ENCODE measurements at regions not wholly inside any gene's neighbourhood (a gene's known extent, or its start where the extent isn't known, plus 50 kb on each side); places are given as distances from the start of the nearest gene placed in this dataset.

- H3K4me3 ChIP-seq (ENCODE audit: low read length), result no peak overlapping the region
- no peaks in the 10 kb centered on the region for H3K4me1 ChIP-seq (ENCODE audit: control insufficient read depth, low read length)
- no peaks in the 10 kb centered on the region for H3K79me2 ChIP-seq (ENCODE audit: control insufficient read depth, low read length)
Measured at GRCh38 chr11:96447208-96448110, 57.6 kb downstream of the JRKL start.

GRCh38 chr11:96448225-96448624 lies 58.4 kb downstream of the JRKL start:
- Histone ChIP-seq H3K9me2 (replicated peaks; ENCODE audit: control insufficient read depth, low read length) (no peaks in the 10 kb centered on the region), H3K27me3 (ENCODE audit: control insufficient read depth, low read length) (peaks cover 16% of the 10 kb centered on the region), H3K36me3 (ENCODE audit: control insufficient read depth, low read length) (no peaks in the 10 kb centered on the region), H3K27ac (ENCODE audit: low read depth, low read length) (no peak overlapping the region), H4K20me1 (ENCODE audit: control insufficient read depth, insufficient read depth, low read depth, low read length) (no peaks in the 10 kb centered on the region), H3K9me3 (ENCODE audit: control insufficient read depth, insufficient read depth, low read length) (no peaks in the 10 kb centered on the region), H3K4me2 (ENCODE audit: low read length) (no peak overlapping the region), H3K4me1 (ENCODE audit: control insufficient read depth, low read length) (no peaks in the 10 kb centered on the region), H3F3A (ENCODE audit: control insufficient read depth, insufficient read depth) (no peaks in the 10 kb centered on the region), H3K79me2 (ENCODE audit: control insufficient read depth, low read length) (no peaks in the 10 kb centered on the region), H3K4me3 (ENCODE audit: low read length) (no peak overlapping the region)
- TF ChIP-seq EZH2phosphoT487 (IDR thresholded peaks at IDR 0.05; ENCODE audit: borderline replicate concordance, low read length), result no peak

More at GRCh38 chr11:96447208-96448110, 57.6 kb downstream of the JRKL start:
- H3F3A ChIP-seq (ENCODE audit: control insufficient read depth, insufficient read depth), result no peaks in the 10 kb centered on the region
- no peaks in the 10 kb centered on the region for H3K36me3 ChIP-seq (ENCODE audit: control insufficient read depth, low read length)
- no peaks in the 10 kb centered on the region for H3K9me3 ChIP-seq (ENCODE audit: control insufficient read depth, insufficient read depth, low read length)
- H3K4me2 ChIP-seq (ENCODE audit: low read length), result no peak overlapping the region
- H4K20me1 ChIP-seq (ENCODE audit: control insufficient read depth, insufficient read depth, low read depth, low read length), result no peaks in the 10 kb centered on the region
- no peak overlapping the region for H3K27ac ChIP-seq (ENCODE audit: low read depth, low read length)
- peaks cover 16% of the 10 kb centered on the region for H3K27me3 ChIP-seq (ENCODE audit: control insufficient read depth, low read length)
- no peaks in the 10 kb centered on the region for H3K9me2 ChIP-seq (replicated peaks; ENCODE audit: control insufficient read depth, low read length)
- TF ChIP-seq EZH2phosphoT487 (IDR thresholded peaks at IDR 0.05; ENCODE audit: borderline replicate concordance, low read length) (no peak), CTCF (IDR thresholded peaks at IDR 0.05; ENCODE audit: low read depth, low read length, poor library complexity, severe bottlenecking) (no peak)

- no peak for TF ChIP-seq EZH2phosphoT487 (IDR thresholded peaks at IDR 0.05; ENCODE audit: borderline replicate concordance, low read length)
- TF ChIP-seq CTCF (IDR thresholded peaks at IDR 0.05; ENCODE audit: low read depth, low read length, poor library complexity, severe bottlenecking), result no peak
- H3K4me1 ChIP-seq (ENCODE audit: control insufficient read depth, low read length), result no peaks in the 10 kb centered on the region
- no peak overlapping the region for H3K4me3 ChIP-seq (ENCODE audit: low read length)
- H3K4me2 ChIP-seq (ENCODE audit: low read length), result no peak overlapping the region
- H3K36me3 ChIP-seq (ENCODE audit: control insufficient read depth, low read length), result no peaks in the 10 kb centered on the region
- H3K27ac ChIP-seq (ENCODE audit: low read depth, low read length), result no peak overlapping the region
- H3K9me3 ChIP-seq (ENCODE audit: control insufficient read depth, insufficient read depth, low read length), result no peaks in the 10 kb centered on the region
- no peaks in the 10 kb centered on the region for H3K9me2 ChIP-seq (replicated peaks; ENCODE audit: control insufficient read depth, low read length)
- no peaks in the 10 kb centered on the region for H3F3A ChIP-seq (ENCODE audit: control insufficient read depth, insufficient read depth)
- no peaks in the 10 kb centered on the region for H3K79me2 ChIP-seq (ENCODE audit: control insufficient read depth, low read length)
- H3K27me3 ChIP-seq (ENCODE audit: control insufficient read depth, low read length), result peaks cover 6% of the 10 kb centered on the region; the same call in 1 of the 2 replicates
- no peaks in the 10 kb centered on the region for H4K20me1 ChIP-seq (ENCODE audit: control insufficient read depth, insufficient read depth, low read depth, low read length)
Measured at GRCh38 chr11:96456111-96456510, 66.3 kb downstream of the JRKL start.

- H3K4me3 ChIP-seq (ENCODE audit: low read length), result no peak overlapping the region
- no peaks in the 10 kb centered on the region for H3F3A ChIP-seq (ENCODE audit: control insufficient read depth, insufficient read depth)
- H3K4me1 ChIP-seq (ENCODE audit: control insufficient read depth, low read length), result no peaks in the 10 kb centered on the region
- H4K20me1 ChIP-seq (ENCODE audit: control insufficient read depth, insufficient read depth, low read depth, low read length), result no peaks in the 10 kb centered on the region
- H3K9me2 ChIP-seq (replicated peaks; ENCODE audit: control insufficient read depth, low read length), result no peaks in the 10 kb centered on the region
- no peaks in the 10 kb centered on the region for H3K36me3 ChIP-seq (ENCODE audit: control insufficient read depth, low read length)
- no peaks in the 10 kb centered on the region for H3K79me2 ChIP-seq (ENCODE audit: control insufficient read depth, low read length)
- H3K27me3 ChIP-seq (ENCODE audit: control insufficient read depth, low read length), result no peaks in the 10 kb centered on the region
- H3K27ac ChIP-seq (ENCODE audit: low read depth, low read length), result no peak overlapping the region
- TF ChIP-seq CTCF (IDR thresholded peaks at IDR 0.05; ENCODE audit: low read depth, low read length, poor library complexity, severe bottlenecking) (no peak), EZH2phosphoT487 (IDR thresholded peaks at IDR 0.05; ENCODE audit: borderline replicate concordance, low read length) (no peak)
- no peaks in the 10 kb centered on the region for H3K9me3 ChIP-seq (ENCODE audit: control insufficient read depth, insufficient read depth, low read length)
- H3K4me2 ChIP-seq (ENCODE audit: low read length), result no peak overlapping the region
Measured at GRCh38 chr11:96459751-96460150, 69.9 kb downstream of the JRKL start.
